Progenitor cell of endocrine pancreas (in vitro differentiated cells): ENCODE measurements at regions not wholly inside any gene's neighbourhood (a gene's known extent, or its start where the extent isn't known, plus 50 kb on each side); places are given as distances from the start of the nearest gene placed in this dataset.

Source experiments
- DNase-seq: peaks from one replicate; pipeline ENCODE4 v3.0.0; 2021; ENCODE audit warnings: low spot score; ENCODE audit not compliant: unreplicated experiment
- H3K27ac Mint-ChIP-seq: 2 replicates; pipeline ENCODE4 v1.8.0; 2021; ENCODE audit warnings: mild to moderate bottlenecking, moderate library complexity, mixed read lengths
- H3K27me3 Mint-ChIP-seq: 2 replicates; pipeline ENCODE4 v1.8.0; 2021; ENCODE audit warnings: mixed read lengths
- H3K36me3 Mint-ChIP-seq: 2 replicates; pipeline ENCODE4 v1.8.0; 2022; ENCODE audit warnings: mixed read lengths; ENCODE audit not compliant: insufficient read depth
- H3K4me1 Mint-ChIP-seq: 2 replicates; pipeline ENCODE4 v1.8.0; 2021; ENCODE audit warnings: low read depth, mixed read lengths
- H3K4me3 Mint-ChIP-seq: 2 replicates; pipeline ENCODE4 v1.8.0; 2021; ENCODE audit warnings: low read depth, mild to moderate bottlenecking, moderate library complexity, mixed read lengths
- H3K9me3 Mint-ChIP-seq: 2 replicates; pipeline ENCODE4 v1.8.0; 2021; ENCODE audit warnings: low read depth, mixed read lengths
- TF ChIP-seq, protein P1 (sequence below): fragments of 200-600 bp; sonication (generic); IDR thresholded peaks from one replicate; pipeline ENCODE4 v1.5.0; 2021; ENCODE audit warnings: antibody characterized with exemption, mild to moderate bottlenecking; ENCODE audit not compliant: unreplicated experiment

DNA sequence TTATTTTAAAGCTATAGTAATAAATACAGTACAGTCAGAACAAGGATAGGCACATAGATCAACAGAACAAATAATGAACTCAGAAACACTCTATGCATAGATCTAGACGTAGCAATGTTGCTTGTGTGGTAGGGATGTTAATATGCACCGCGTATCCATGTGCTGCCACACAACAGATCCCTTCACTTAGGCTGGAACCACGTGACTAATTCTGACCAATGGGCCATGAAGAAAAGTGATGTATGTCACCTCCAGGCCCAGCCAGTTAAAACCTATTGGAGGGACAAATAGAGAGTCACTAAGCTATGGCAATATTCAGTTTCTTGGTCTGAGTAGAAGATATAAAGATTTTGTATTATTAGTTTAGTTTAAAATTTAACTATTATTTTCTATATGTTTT is 91.4 kb downstream of the ADAMTS1 start:
- no peaks in the 10 kb centered on the region for H3K36me3 Mint-ChIP-seq
- H3K4me1 Mint-ChIP-seq, result no peaks in the 10 kb centered on the region
- H3K27me3 Mint-ChIP-seq, result no peaks in the 10 kb centered on the region
- H3K4me3 Mint-ChIP-seq, result no peak overlapping the region
- H3K9me3 Mint-ChIP-seq, result no peaks in the 10 kb centered on the region
- no peak for DNase-seq
- TF ChIP-seq, protein P1, sequence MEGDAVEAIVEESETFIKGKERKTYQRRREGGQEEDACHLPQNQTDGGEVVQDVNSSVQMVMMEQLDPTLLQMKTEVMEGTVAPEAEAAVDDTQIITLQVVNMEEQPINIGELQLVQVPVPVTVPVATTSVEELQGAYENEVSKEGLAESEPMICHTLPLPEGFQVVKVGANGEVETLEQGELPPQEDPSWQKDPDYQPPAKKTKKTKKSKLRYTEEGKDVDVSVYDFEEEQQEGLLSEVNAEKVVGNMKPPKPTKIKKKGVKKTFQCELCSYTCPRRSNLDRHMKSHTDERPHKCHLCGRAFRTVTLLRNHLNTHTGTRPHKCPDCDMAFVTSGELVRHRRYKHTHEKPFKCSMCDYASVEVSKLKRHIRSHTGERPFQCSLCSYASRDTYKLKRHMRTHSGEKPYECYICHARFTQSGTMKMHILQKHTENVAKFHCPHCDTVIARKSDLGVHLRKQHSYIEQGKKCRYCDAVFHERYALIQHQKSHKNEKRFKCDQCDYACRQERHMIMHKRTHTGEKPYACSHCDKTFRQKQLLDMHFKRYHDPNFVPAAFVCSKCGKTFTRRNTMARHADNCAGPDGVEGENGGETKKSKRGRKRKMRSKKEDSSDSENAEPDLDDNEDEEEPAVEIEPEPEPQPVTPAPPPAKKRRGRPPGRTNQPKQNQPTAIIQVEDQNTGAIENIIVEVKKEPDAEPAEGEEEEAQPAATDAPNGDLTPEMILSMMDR, result no peak
- H3K27ac Mint-ChIP-seq, result no peak overlapping the region

DNA sequence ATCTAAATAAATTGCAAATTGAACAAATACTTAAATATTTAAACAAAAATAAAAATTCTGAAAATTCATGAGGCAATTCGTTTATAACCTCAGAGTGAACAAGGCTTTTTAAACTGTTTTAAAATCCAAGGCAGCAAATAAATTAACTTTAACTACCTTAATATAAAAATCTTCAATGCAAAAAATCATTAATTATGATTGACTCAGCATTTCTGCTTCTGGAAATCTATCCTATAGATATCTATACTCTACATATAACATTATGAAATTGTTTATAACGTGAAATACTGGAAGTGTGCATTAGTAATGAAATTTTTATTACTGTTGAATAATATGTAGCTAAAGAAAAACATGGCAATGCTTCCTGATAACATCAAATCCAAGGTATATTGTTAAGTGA is 92.4 kb downstream of the ADAMTS1 start:
- DNase-seq, result no peak
- H3K36me3 Mint-ChIP-seq, result no peaks in the 10 kb centered on the region
- no peaks in the 10 kb centered on the region for H3K4me1 Mint-ChIP-seq
- H3K27ac Mint-ChIP-seq, result no peak overlapping the region
- H3K27me3 Mint-ChIP-seq, result no peaks in the 10 kb centered on the region
- no peaks in the 10 kb centered on the region for H3K9me3 Mint-ChIP-seq
- TF ChIP-seq, protein P1, result no peak
- no peak overlapping the region for H3K4me3 Mint-ChIP-seq

DNA sequence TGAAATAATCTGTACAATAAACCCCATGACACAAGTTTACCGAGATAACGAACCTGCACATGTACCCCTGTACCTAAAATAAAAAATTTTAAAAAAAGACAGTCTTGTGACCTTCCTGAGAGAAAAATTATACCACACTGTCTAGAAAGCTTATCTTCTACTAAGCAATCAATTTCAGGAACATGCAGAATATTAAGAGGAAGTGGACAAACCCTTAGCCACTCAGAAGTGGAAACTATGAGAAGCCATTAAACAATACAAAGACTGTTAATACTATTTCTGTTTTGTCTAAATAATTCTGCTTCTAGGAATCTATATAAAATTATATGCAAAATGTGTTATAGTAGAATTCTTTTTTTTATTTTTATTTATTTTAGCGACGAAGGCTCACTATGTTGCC is 93.9 kb downstream of the ADAMTS1 start:
- no peaks in the 10 kb centered on the region for H3K27me3 Mint-ChIP-seq
- TF ChIP-seq, protein P1, result no peak
- no peak for DNase-seq
- H3K4me1 Mint-ChIP-seq, result no peaks in the 10 kb centered on the region
- H3K4me3 Mint-ChIP-seq, result no peak overlapping the region
- no peaks in the 10 kb centered on the region for H3K36me3 Mint-ChIP-seq
- H3K27ac Mint-ChIP-seq, result no peak overlapping the region
- no peaks in the 10 kb centered on the region for H3K9me3 Mint-ChIP-seq

DNA sequence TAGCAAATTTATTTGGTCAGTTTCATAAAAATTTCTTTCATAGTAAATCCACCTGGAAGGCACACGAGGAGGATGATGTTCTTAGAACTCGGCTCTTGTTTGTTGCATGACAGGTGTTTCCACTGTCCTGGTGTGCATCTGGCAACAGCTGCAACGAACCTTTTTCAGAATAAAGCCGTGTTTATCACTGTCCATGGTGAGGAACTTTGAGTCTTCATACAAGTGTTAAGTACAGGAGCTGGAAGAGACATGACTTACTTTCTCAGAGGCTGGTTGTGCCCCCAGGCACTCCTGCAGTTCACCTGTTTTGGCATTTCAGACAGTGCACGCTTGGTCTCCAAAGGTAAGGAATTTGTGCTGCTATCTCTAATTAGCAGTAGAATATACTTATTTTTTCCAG is 97.1 kb downstream of the ADAMTS1 start:
- no peak for DNase-seq
- H3K4me1 Mint-ChIP-seq, result no peaks in the 10 kb centered on the region
- no peaks in the 10 kb centered on the region for H3K27me3 Mint-ChIP-seq
- TF ChIP-seq, protein P1, result no peak
- no peak overlapping the region for H3K4me3 Mint-ChIP-seq
- no peaks in the 10 kb centered on the region for H3K9me3 Mint-ChIP-seq
- H3K27ac Mint-ChIP-seq, result no peak overlapping the region
- H3K36me3 Mint-ChIP-seq, result no peaks in the 10 kb centered on the region

DNA sequence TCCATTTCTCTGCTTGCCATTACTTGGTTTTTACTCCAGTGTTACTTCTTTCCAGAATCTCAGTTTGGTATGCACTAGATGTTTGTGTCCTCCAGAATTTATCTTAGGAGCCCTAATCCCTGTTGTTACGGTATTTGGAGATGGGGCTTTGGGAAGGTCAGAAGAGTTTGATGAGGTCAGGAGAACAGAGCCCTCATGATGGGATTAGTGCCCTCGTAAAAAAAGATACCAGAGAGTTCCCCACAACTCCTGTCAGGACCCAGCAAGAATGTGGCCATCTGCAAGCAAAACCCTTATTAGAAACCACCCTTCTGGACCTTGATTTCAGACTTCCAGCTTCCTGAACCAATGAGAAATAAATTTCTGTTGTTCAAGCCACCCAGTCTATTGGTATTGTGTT is 98.0 kb downstream of the ADAMTS1 start:
- TF ChIP-seq, protein P1, result no peak
- Mint-ChIP-seq H3K4me1 (no peaks in the 10 kb centered on the region), H3K9me3 (no peaks in the 10 kb centered on the region), H3K27me3 (no peaks in the 10 kb centered on the region), H3K27ac (no peak overlapping the region), H3K36me3 (no peaks in the 10 kb centered on the region), H3K4me3 (no peak overlapping the region)
- no peak for DNase-seq
